ENCODE measurements at regions not wholly inside any gene's neighbourhood (a gene's known extent, or its start where the extent isn't known, plus 50 kb on each side); places are given as distances from the start of the nearest gene placed in this dataset.
"Not testable (repeated sequence)": the region's sequence is repeated elsewhere in the genome, so short reads cannot be mapped to it uniquely, and the experiment has no call there.

- no peak overlapping the region for H3K4me3 ChIP-seq (ENCODE audit: insufficient read depth, low read depth, low read length)
- peaks cover 3% of the 10 kb centered on the region for H3K4me1 ChIP-seq (ENCODE audit: control insufficient read depth, insufficient read depth, low read length)
- no peaks in the 10 kb centered on the region for H3K27me3 ChIP-seq (ENCODE audit: control insufficient read depth, insufficient read depth, low read length, poor library complexity, severe bottlenecking)
- no peaks in the 10 kb centered on the region for H3K9me3 ChIP-seq (ENCODE audit: control insufficient read depth, low read length)
- H3K27ac ChIP-seq (ENCODE audit: insufficient read depth, low read depth, low read length, poor library complexity, severe bottlenecking): no peak overlapping the region
- 87 to 89% methylated on average over 6 of the region's 6 CpGs for WGBS, 2 experiments
- H3K36me3 ChIP-seq (ENCODE audit: control insufficient read depth, insufficient read depth, low read length): no peaks in the 10 kb centered on the region
These were observed 213.8 kb downstream of the SMAD2 start for GRCh38 chr18:47716632-47717185.

GRCh38 chr18:47710451-47710850 is 220.0 kb downstream of the SMAD2 start:
- Histone ChIP-seq H3K27ac (ENCODE audit: insufficient read depth, low read depth, low read length, poor library complexity, severe bottlenecking) (no peak overlapping the region), H3K9me3 (ENCODE audit: control insufficient read depth, low read length) (no peaks in the 10 kb centered on the region), H3K36me3 (ENCODE audit: control insufficient read depth, insufficient read depth, low read length) (no peaks in the 10 kb centered on the region), H3K4me1 (ENCODE audit: control insufficient read depth, insufficient read depth, low read length) (no peaks in the 10 kb centered on the region), H3K27me3 (ENCODE audit: control insufficient read depth, insufficient read depth, low read length, poor library complexity, severe bottlenecking) (no peaks in the 10 kb centered on the region), H3K4me3 (ENCODE audit: insufficient read depth, low read depth, low read length) (no peak overlapping the region)
- WGBS, 2 experiments: 88 to 92% methylated on average over 2 of the region's 2 CpGs

GRCh38 chr18:47709556-47709955 is 220.9 kb downstream of the SMAD2 start:
- Histone ChIP-seq H3K4me1 (ENCODE audit: control insufficient read depth, insufficient read depth, low read length) (no peaks in the 10 kb centered on the region), H3K4me3 (ENCODE audit: insufficient read depth, low read depth, low read length) (no peak overlapping the region), H3K27ac (ENCODE audit: insufficient read depth, low read depth, low read length, poor library complexity, severe bottlenecking) (no peak overlapping the region), H3K36me3 (ENCODE audit: control insufficient read depth, insufficient read depth, low read length) (no peaks in the 10 kb centered on the region), H3K27me3 (ENCODE audit: control insufficient read depth, insufficient read depth, low read length, poor library complexity, severe bottlenecking) (no peaks in the 10 kb centered on the region), H3K9me3 (ENCODE audit: control insufficient read depth, low read length) (no peaks in the 10 kb centered on the region)
- 81% methylated on average over 4 of the region's 4 CpGs for WGBS, 2 experiments

- H3K9me3 ChIP-seq (ENCODE audit: control insufficient read depth, low read length): no peaks in the 10 kb centered on the region
- H3K27ac ChIP-seq (ENCODE audit: insufficient read depth, low read depth, low read length, poor library complexity, severe bottlenecking): no peak overlapping the region
- H3K36me3 ChIP-seq (ENCODE audit: control insufficient read depth, insufficient read depth, low read length): no peaks in the 10 kb centered on the region
- no peaks in the 10 kb centered on the region for H3K4me1 ChIP-seq (ENCODE audit: control insufficient read depth, insufficient read depth, low read length)
- H3K4me3 ChIP-seq (ENCODE audit: insufficient read depth, low read depth, low read length): no peak overlapping the region
- WGBS, 2 experiments: 88 to 97% methylated on average over 2 to 3 of the region's 3 CpGs
- no peaks in the 10 kb centered on the region for H3K27me3 ChIP-seq (ENCODE audit: control insufficient read depth, insufficient read depth, low read length, poor library complexity, severe bottlenecking)
These were observed 222.3 kb downstream of the SMAD2 start for GRCh38 chr18:47708206-47708605.

- Histone ChIP-seq H3K9me3 (ENCODE audit: control insufficient read depth, low read length) (no peaks in the 10 kb centered on the region), H3K36me3 (ENCODE audit: control insufficient read depth, insufficient read depth, low read length) (no peaks in the 10 kb centered on the region), H3K4me3 (ENCODE audit: insufficient read depth, low read depth, low read length) (no peak overlapping the region), H3K27ac (ENCODE audit: insufficient read depth, low read depth, low read length, poor library complexity, severe bottlenecking) (no peak overlapping the region), H3K4me1 (ENCODE audit: control insufficient read depth, insufficient read depth, low read length) (no peaks in the 10 kb centered on the region), H3K27me3 (ENCODE audit: control insufficient read depth, insufficient read depth, low read length, poor library complexity, severe bottlenecking) (no peaks in the 10 kb centered on the region)
- WGBS, 2 experiments: 88% methylated on average over 6 of the region's 6 CpGs
These were observed 229.3 kb downstream of the SMAD2 start for GRCh38 chr18:47701134-47701533.

- Histone ChIP-seq H3K4me3 (ENCODE audit: insufficient read depth, low read depth, low read length) (no peak overlapping the region), H3K9me3 (ENCODE audit: control insufficient read depth, low read length) (no peaks in the 10 kb centered on the region)
- 87 to 88% methylated on average over 9 of the region's 9 CpGs for WGBS, 2 experiments
These were observed 233.6 kb downstream of the SMAD2 start for GRCh38 chr18:47696870-47697269.

GRCh38 chr18:47691611-47692010 is 238.8 kb downstream of the SMAD2 start:
- no peaks in the 10 kb centered on the region for H3K9me3 ChIP-seq (ENCODE audit: control insufficient read depth, low read length)
- 93 to 94% methylated on average over 4 of the region's 4 CpGs for WGBS, 2 experiments

More at GRCh38 chr18:47696870-47697269, 233.6 kb downstream of the SMAD2 start:
- Histone ChIP-seq H3K27ac (ENCODE audit: insufficient read depth, low read depth, low read length, poor library complexity, severe bottlenecking) (no peak overlapping the region), H3K4me1 (ENCODE audit: control insufficient read depth, insufficient read depth, low read length) (no peaks in the 10 kb centered on the region), H3K27me3 (ENCODE audit: control insufficient read depth, insufficient read depth, low read length, poor library complexity, severe bottlenecking) (no peaks in the 10 kb centered on the region), H3K36me3 (ENCODE audit: control insufficient read depth, insufficient read depth, low read length) (no peaks in the 10 kb centered on the region)

GRCh38 chr18:47690778-47691177 is 239.7 kb downstream of the SMAD2 start:
- not testable (repeated sequence) for H3K27me3 ChIP-seq (ENCODE audit: control insufficient read depth, insufficient read depth, low read length, poor library complexity, severe bottlenecking); H3K36me3 ChIP-seq (ENCODE audit: control insufficient read depth, insufficient read depth, low read length); H3K4me3 ChIP-seq (ENCODE audit: insufficient read depth, low read depth, low read length); H3K9me3 ChIP-seq (ENCODE audit: control insufficient read depth, low read length); H3K27ac ChIP-seq (ENCODE audit: insufficient read depth, low read depth, low read length, poor library complexity, severe bottlenecking)
- peaks cover 20% of the 10 kb centered on the region for H3K4me1 ChIP-seq (ENCODE audit: control insufficient read depth, insufficient read depth, low read length)
- WGBS, 2 experiments: 90 to 91% methylated on average over 3 of the region's 3 CpGs

More at GRCh38 chr18:47691611-47692010, 238.8 kb downstream of the SMAD2 start:
- Histone ChIP-seq H3K4me3 (ENCODE audit: insufficient read depth, low read depth, low read length) (no peak overlapping the region), H3K27me3 (ENCODE audit: control insufficient read depth, insufficient read depth, low read length, poor library complexity, severe bottlenecking) (no peaks in the 10 kb centered on the region), H3K4me1 (ENCODE audit: control insufficient read depth, insufficient read depth, low read length) (peaks cover 20% of the 10 kb centered on the region), H3K27ac (ENCODE audit: insufficient read depth, low read depth, low read length, poor library complexity, severe bottlenecking) (no peak overlapping the region), H3K36me3 (ENCODE audit: control insufficient read depth, insufficient read depth, low read length) (no peaks in the 10 kb centered on the region)

GRCh38 chr18:47689371-47689770 is 241.1 kb downstream of the SMAD2 start:
- no peaks in the 10 kb centered on the region for H3K36me3 ChIP-seq (ENCODE audit: control insufficient read depth, insufficient read depth, low read length)
- H3K9me3 ChIP-seq (ENCODE audit: control insufficient read depth, low read length): no peaks in the 10 kb centered on the region
- peaks cover 20% of the 10 kb centered on the region for H3K4me1 ChIP-seq (ENCODE audit: control insufficient read depth, insufficient read depth, low read length)
- no peaks in the 10 kb centered on the region for H3K27me3 ChIP-seq (ENCODE audit: control insufficient read depth, insufficient read depth, low read length, poor library complexity, severe bottlenecking)
- H3K27ac ChIP-seq (ENCODE audit: insufficient read depth, low read depth, low read length, poor library complexity, severe bottlenecking): peak overlapping the region; percentile 31
- H3K4me3 ChIP-seq (ENCODE audit: insufficient read depth, low read depth, low read length): no peak overlapping the region
- WGBS, 2 experiments: 24 to 28% methylated on average over 3 of the region's 3 CpGs

- H3K4me3 ChIP-seq (ENCODE audit: insufficient read depth, low read depth, low read length): no peak overlapping the region
- peaks cover 20% of the 10 kb centered on the region for H3K4me1 ChIP-seq (ENCODE audit: control insufficient read depth, insufficient read depth, low read length)
- no peaks in the 10 kb centered on the region for H3K27me3 ChIP-seq (ENCODE audit: control insufficient read depth, insufficient read depth, low read length, poor library complexity, severe bottlenecking)
- H3K9me3 ChIP-seq (ENCODE audit: control insufficient read depth, low read length): no peaks in the 10 kb centered on the region
- no peaks in the 10 kb centered on the region for H3K36me3 ChIP-seq (ENCODE audit: control insufficient read depth, insufficient read depth, low read length)
- no peak overlapping the region for H3K27ac ChIP-seq (ENCODE audit: insufficient read depth, low read depth, low read length, poor library complexity, severe bottlenecking)
- 89 to 100% methylated on average over 1 to 2 of the region's 2 CpGs for WGBS, 2 experiments
These were observed 243.7 kb downstream of the SMAD2 start for GRCh38 chr18:47686806-47687205.

- no peaks in the 10 kb centered on the region for H3K27me3 ChIP-seq (ENCODE audit: control insufficient read depth, insufficient read depth, low read length, poor library complexity, severe bottlenecking)
- no peaks in the 10 kb centered on the region for H3K9me3 ChIP-seq (ENCODE audit: control insufficient read depth, low read length)
- H3K4me1 ChIP-seq (ENCODE audit: control insufficient read depth, insufficient read depth, low read length): peaks cover 1% of the 10 kb centered on the region
- no peak overlapping the region for H3K27ac ChIP-seq (ENCODE audit: insufficient read depth, low read depth, low read length, poor library complexity, severe bottlenecking)
- no peaks in the 10 kb centered on the region for H3K36me3 ChIP-seq (ENCODE audit: control insufficient read depth, insufficient read depth, low read length)
- no peak overlapping the region for H3K4me3 ChIP-seq (ENCODE audit: insufficient read depth, low read depth, low read length)
These were observed 246.7 kb downstream of the SMAD2 start for GRCh38 chr18:47683774-47684173.
